Prostate gland (tissue), 2 donors: ENCODE measurements at regions not wholly inside any gene's neighbourhood (a gene's known extent, or its start where the extent isn't known, plus 50 kb on each side); places are given as distances from the start of the nearest gene placed in this dataset.

Experiments
- CTCF ChIP-seq, 4 experiments: fragments of 200-600 bp in 2 of 4; fragments of 450-650 bp in 2 of 4; sonication (generic) in 2 of 4; IDR thresholded peaks; 1 replicate in 3 of 4; 2 replicates in 1 of 4; pipeline ENCODE4 v1.5.1; 2016 to 2019; ENCODE audit warnings: antibody characterized with exemption in 4 of 4, mild to moderate bottlenecking in 2 of 4, moderate library complexity in 2 of 4
- POLR2A ChIP-seq: fragments of 450-650 bp; IDR thresholded peaks from one replicate; pipeline ENCODE4 v1.6.1; 2016; ENCODE audit warnings: antibody characterized with exemption, mild to moderate bottlenecking
- POLR2AphosphoS5 ChIP-seq: sonication (generic); formaldehyde crosslinking; IDR thresholded peaks from one replicate; pipeline ENCODE4 v1.6.1; 2017; ENCODE audit warnings: antibody characterized with exemption

GRCh38 chr16:54417384-54417783 is 130.8 kb upstream of the IRX3 start:
- TF ChIP-seq CTCF (IDR thresholded peaks at IDR 0.05) = no peak
- TF ChIP-seq POLR2AphosphoS5 = no peak
- TF ChIP-seq POLR2A = no peak
